DOHH2 (cell line): ENCODE measurements at regions not wholly inside any gene's neighbourhood (a gene's known extent, or its start where the extent isn't known, plus 50 kb on each side); places are given as distances from the start of the nearest gene placed in this dataset.

Experiments used
- EZH2phosphoT487 ChIP-seq: fragments of 200-600 bp; sonication (generic); IDR thresholded peaks from 2 replicates; pipeline ENCODE4 v1.6.1; 2017; ENCODE audit warnings: borderline replicate concordance, mild to moderate bottlenecking, antibody characterized with exemption, low read length, moderate library complexity, mixed read lengths
- TF ChIP-seq, protein P1 (sequence below): fragments of 200-600 bp; sonication (generic); IDR thresholded peaks from one replicate; pipeline ENCODE4 v1.5.1; 2014; ENCODE audit warnings: antibody characterized with exemption, mild to moderate bottlenecking, low read depth, low read length; ENCODE audit not compliant: poor library complexity, severe bottlenecking

DNA sequence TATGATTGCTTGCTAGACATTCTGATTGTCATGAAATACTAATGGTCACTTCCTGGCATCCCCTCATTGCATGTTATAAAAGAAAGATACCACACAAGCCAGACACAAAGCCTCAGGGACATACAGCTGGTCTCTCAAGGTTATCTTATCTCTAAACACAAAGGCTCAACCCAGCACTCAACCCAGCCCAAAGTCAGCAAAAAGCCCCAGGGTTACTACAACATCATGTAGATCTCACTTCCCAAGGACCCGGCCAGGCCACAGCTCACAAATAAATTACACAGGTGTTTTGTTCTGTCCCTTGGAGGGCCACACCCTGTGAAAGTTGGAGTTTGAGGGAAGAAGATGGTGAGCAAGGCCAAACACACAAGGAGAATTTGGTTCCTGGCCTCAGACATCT, 109.7 kb upstream of the BARHL2 start:
- TF ChIP-seq, protein P1, sequence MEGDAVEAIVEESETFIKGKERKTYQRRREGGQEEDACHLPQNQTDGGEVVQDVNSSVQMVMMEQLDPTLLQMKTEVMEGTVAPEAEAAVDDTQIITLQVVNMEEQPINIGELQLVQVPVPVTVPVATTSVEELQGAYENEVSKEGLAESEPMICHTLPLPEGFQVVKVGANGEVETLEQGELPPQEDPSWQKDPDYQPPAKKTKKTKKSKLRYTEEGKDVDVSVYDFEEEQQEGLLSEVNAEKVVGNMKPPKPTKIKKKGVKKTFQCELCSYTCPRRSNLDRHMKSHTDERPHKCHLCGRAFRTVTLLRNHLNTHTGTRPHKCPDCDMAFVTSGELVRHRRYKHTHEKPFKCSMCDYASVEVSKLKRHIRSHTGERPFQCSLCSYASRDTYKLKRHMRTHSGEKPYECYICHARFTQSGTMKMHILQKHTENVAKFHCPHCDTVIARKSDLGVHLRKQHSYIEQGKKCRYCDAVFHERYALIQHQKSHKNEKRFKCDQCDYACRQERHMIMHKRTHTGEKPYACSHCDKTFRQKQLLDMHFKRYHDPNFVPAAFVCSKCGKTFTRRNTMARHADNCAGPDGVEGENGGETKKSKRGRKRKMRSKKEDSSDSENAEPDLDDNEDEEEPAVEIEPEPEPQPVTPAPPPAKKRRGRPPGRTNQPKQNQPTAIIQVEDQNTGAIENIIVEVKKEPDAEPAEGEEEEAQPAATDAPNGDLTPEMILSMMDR: no peak
- no peak for TF ChIP-seq EZH2phosphoT487
